Type B pancreatic cell (in vitro differentiated cells): ENCODE measurements at regions not wholly inside any gene's neighbourhood (a gene's known extent, or its start where the extent isn't known, plus 50 kb on each side); places are given as distances from the start of the nearest gene placed in this dataset.

Experiments used
- DNase-seq: peaks from one replicate; pipeline ENCODE4 v3.0.0; 2021; ENCODE audit warnings: mixed read lengths; ENCODE audit not compliant: unreplicated experiment; ENCODE audit errors: extremely low spot score
- H3K27ac Mint-ChIP-seq: 2 replicates; pipeline ENCODE4 v1.8.0; 2021; ENCODE audit warnings: mild to moderate bottlenecking, mixed read lengths
- H3K27me3 Mint-ChIP-seq: 2 replicates; pipeline ENCODE4 v1.8.0; 2021; ENCODE audit warnings: mixed read lengths
- H3K36me3 Mint-ChIP-seq: 2 replicates; pipeline ENCODE4 v1.8.0; 2021; ENCODE audit warnings: mixed read lengths
- H3K4me1 Mint-ChIP-seq: one replicate; pipeline ENCODE4 v1.8.0; 2021; ENCODE audit warnings: mixed read lengths; ENCODE audit not compliant: unreplicated experiment
- H3K4me3 Mint-ChIP-seq: 2 replicates; pipeline ENCODE4 v1.8.0; 2021; ENCODE audit warnings: mild to moderate bottlenecking, mixed read lengths
- H3K9me3 Mint-ChIP-seq: 2 replicates; pipeline ENCODE4 v1.8.0; 2021; ENCODE audit warnings: mixed read lengths
- CTCF ChIP-seq: fragments of 200-600 bp; sonication (generic); conservative IDR thresholded peaks from 2 replicates; pipeline ENCODE4 v1.5.0; 2021; ENCODE audit warnings: antibody characterized with exemption, mild to moderate bottlenecking

DNA sequence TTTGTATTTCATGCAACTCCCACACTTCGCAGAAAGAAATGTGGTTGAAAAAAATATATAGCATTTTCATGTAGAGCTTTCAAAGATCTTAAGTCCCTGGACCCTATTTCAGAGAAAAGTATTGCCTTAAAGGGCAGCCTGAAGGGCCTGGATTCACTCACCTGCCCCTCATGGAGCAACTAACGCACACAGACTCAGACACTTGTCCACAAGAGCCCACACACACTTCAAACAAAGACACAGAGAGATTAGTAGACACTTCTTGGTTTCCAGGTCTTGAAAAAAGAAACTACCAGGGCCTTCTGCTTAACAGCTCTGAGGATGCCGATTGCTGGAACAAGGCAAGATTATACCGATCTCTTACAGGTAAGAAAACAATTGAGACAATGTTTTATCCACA is 122.2 kb downstream of the ZBTB18 start:
- no peaks in the 10 kb centered on the region for H3K9me3 Mint-ChIP-seq
- H3K4me3 Mint-ChIP-seq: no peak overlapping the region
- peaks cover 6% of the 10 kb centered on the region for H3K27me3 Mint-ChIP-seq
- no peaks in the 10 kb centered on the region for H3K36me3 Mint-ChIP-seq
- no peak overlapping the region for H3K27ac Mint-ChIP-seq
- peaks cover 9% of the 10 kb centered on the region for H3K4me1 Mint-ChIP-seq
- DNase-seq: no peak
- no peak for TF ChIP-seq CTCF

DNA sequence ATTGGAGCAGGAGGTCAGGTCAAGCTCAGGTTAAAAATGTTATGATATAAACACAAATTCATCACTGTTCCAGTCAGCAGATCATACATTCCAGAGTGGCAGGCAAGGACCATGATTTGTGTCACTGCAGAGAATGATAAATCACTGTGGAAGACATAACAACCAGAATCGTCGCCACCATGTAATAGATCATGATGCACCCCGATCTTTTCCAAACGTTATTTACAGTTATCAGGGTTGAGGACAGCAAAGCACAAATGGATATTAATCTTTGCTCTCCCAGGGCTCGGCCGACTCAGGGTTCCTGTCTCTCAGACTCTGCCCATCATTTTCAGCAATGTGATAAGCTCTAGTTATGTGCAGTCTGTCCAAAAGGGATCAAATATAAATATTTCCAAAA is 122.7 kb downstream of the ZBTB18 start:
- Mint-ChIP-seq H3K27me3 (peaks cover 6% of the 10 kb centered on the region), H3K4me1 (peaks cover 9% of the 10 kb centered on the region), H3K9me3 (no peaks in the 10 kb centered on the region), H3K36me3 (no peaks in the 10 kb centered on the region), H3K4me3 (no peak overlapping the region), H3K27ac (no peak overlapping the region)
- no peak for TF ChIP-seq CTCF
- no peak for DNase-seq

DNA sequence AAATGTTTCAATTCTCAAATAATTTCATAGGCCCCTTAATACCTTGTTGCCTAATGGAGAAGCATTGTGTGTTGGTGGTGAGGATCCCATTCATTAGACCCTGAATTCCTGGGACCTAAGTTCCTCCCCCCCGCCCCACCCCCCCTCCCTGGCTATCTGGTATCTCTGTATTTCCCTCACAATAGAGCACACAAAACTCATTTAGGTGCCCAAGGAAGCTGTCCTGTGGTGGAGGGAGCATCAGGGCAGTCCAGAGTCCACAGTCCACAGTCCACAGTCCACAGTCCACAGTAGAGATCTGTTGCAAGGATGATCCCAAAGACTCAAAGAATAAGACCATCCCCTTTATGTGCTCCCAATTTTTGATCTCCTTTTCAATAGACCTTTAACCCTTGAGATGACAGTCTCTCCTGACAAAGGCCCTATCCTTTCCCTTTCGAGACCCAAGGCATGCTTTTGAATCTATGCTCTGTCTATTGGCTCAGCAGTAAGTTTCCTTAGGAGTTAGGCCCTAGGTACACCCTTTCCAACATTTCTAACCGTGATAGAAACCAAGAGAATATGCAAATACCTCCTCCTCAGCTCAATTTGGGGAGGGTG is 123.9 kb downstream of the ZBTB18 start:
- peaks cover 6% of the 10 kb centered on the region for H3K27me3 Mint-ChIP-seq
- no peaks in the 10 kb centered on the region for H3K9me3 Mint-ChIP-seq
- H3K4me1 Mint-ChIP-seq: peaks cover 9% of the 10 kb centered on the region
- TF ChIP-seq CTCF: no peak
- no peak for DNase-seq
- no peak overlapping the region for H3K27ac Mint-ChIP-seq
- no peak overlapping the region for H3K4me3 Mint-ChIP-seq
- H3K36me3 Mint-ChIP-seq: no peaks in the 10 kb centered on the region

DNA sequence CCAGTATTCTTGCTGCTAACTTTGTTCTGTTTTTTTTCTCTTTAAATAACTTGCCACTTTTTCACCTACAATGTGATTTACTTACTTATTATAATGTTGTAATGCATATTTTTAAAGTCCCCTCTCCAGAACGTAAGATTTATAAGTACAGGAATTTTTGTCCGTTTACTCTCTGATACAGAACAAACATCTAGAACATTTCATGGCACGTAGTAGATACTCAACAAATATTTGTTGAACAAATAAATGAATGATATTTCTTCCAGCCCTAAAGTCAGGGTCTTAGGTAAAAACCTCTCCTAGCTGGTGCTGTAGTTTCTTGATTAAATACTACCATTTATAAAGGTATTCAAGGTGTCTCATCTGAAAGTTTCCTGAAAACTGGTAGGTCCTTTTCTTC is 125.1 kb downstream of the ZBTB18 start:
- H3K4me3 Mint-ChIP-seq: no peak overlapping the region
- TF ChIP-seq CTCF: no peak
- H3K4me1 Mint-ChIP-seq: peaks cover 9% of the 10 kb centered on the region
- H3K9me3 Mint-ChIP-seq: no peaks in the 10 kb centered on the region
- peaks cover 6% of the 10 kb centered on the region for H3K27me3 Mint-ChIP-seq
- no peak for DNase-seq
- no peaks in the 10 kb centered on the region for H3K36me3 Mint-ChIP-seq
- H3K27ac Mint-ChIP-seq: no peak overlapping the region

GRCh38 chr1:244180256-244180655 is 129.2 kb downstream of the ZBTB18 start:
- no peaks in the 10 kb centered on the region for H3K9me3 Mint-ChIP-seq
- H3K27ac Mint-ChIP-seq: no peak overlapping the region
- no peak for TF ChIP-seq CTCF
- H3K4me3 Mint-ChIP-seq: no peak overlapping the region
- no peak for DNase-seq
- H3K27me3 Mint-ChIP-seq: peaks cover 6% of the 10 kb centered on the region
- H3K4me1 Mint-ChIP-seq: no peaks in the 10 kb centered on the region
- no peaks in the 10 kb centered on the region for H3K36me3 Mint-ChIP-seq

- DNase-seq: no peak
- H3K27me3 Mint-ChIP-seq: no peaks in the 10 kb centered on the region
- H3K27ac Mint-ChIP-seq: no peak overlapping the region
- TF ChIP-seq CTCF: no peak
- no peak overlapping the region for H3K4me3 Mint-ChIP-seq
- H3K36me3 Mint-ChIP-seq: no peaks in the 10 kb centered on the region
- no peaks in the 10 kb centered on the region for H3K9me3 Mint-ChIP-seq
- H3K4me1 Mint-ChIP-seq: no peaks in the 10 kb centered on the region
Observed at GRCh38 chr1:244181867-244182266, 130.8 kb downstream of the ZBTB18 start.
